H9 (cell line): ENCODE measurements at regions not wholly inside any gene's neighbourhood (a gene's known extent, or its start where the extent isn't known, plus 50 kb on each side); places are given as distances from the start of the nearest gene placed in this dataset.

Source experiments
- DNase-seq: peaks from one replicate; pipeline ENCODE4 v3.0.0-alpha.2; 2017
- H2AFZ ChIP-seq: one replicate; pipeline ENCODE4 v1.6.1; 2013; ENCODE audit warnings: mild to moderate bottlenecking, low read length, control low read depth, moderate library complexity
- H2AK5ac ChIP-seq: 2 replicates; pipeline ENCODE4 v1.6.1; 2013; ENCODE audit warnings: low read length, control low read depth, mixed read lengths; ENCODE audit not compliant: insufficient read length
- H2BK120ac ChIP-seq: one replicate; pipeline ENCODE4 v1.6.1; 2013; ENCODE audit warnings: low read depth, mild to moderate bottlenecking, low read length, control low read depth, inconsistent platforms; ENCODE audit not compliant: poor library complexity, severe bottlenecking
- H2BK12ac ChIP-seq: 2 replicates; pipeline ENCODE4 v1.6.1; 2013; ENCODE audit warnings: low read length, control low read depth, mixed read lengths, low read depth; ENCODE audit not compliant: insufficient read length
- H2BK15ac ChIP-seq: 2 replicates; pipeline ENCODE4 v1.6.1; 2013; ENCODE audit warnings: low read depth, low read length, control low read depth
- H2BK20ac ChIP-seq: one replicate; pipeline ENCODE4 v1.6.1; 2013; ENCODE audit warnings: low read depth, mild to moderate bottlenecking, low read length, control low read depth, inconsistent platforms; ENCODE audit not compliant: poor library complexity, severe bottlenecking
- H2BK5ac ChIP-seq: 2 replicates; pipeline ENCODE4 v1.6.1; 2013; ENCODE audit warnings: low read length, control low read depth, mixed read lengths; ENCODE audit not compliant: insufficient read length
- H3K14ac ChIP-seq: 2 replicates; pipeline ENCODE4 v1.6.1; 2013; ENCODE audit warnings: low read length, control low read depth; ENCODE audit not compliant: insufficient read depth
- H3K18ac ChIP-seq: 2 replicates; pipeline ENCODE4 v1.6.1; 2013; ENCODE audit warnings: low read depth, mild to moderate bottlenecking, mixed read lengths, low read length, control low read depth; ENCODE audit not compliant: insufficient read length
- H3K23ac ChIP-seq: 2 replicates; pipeline ENCODE4 v1.6.1; 2013; ENCODE audit warnings: low read length, control low read depth, mixed read lengths, low read depth; ENCODE audit not compliant: insufficient read length
- H3K23me2 ChIP-seq: 2 replicates; pipeline ENCODE4 v1.6.1; 2013; ENCODE audit warnings: low read depth, mild to moderate bottlenecking, mixed read lengths, low read length, control low read depth; ENCODE audit not compliant: insufficient read length, poor library complexity, severe bottlenecking
- H3K27ac ChIP-seq: 2 replicates; pipeline ENCODE4 v1.5.1; 2013; ENCODE audit warnings: low read length, control low read depth, mixed read lengths, low read depth; ENCODE audit not compliant: insufficient read length
- H3K27me3 ChIP-seq: 2 replicates; pipeline ENCODE4 v1.6.1; 2013; ENCODE audit warnings: low read length, control low read depth, inconsistent platforms; ENCODE audit not compliant: insufficient read depth
- H3K4ac ChIP-seq: 2 replicates; pipeline ENCODE4 v1.6.1; 2013; ENCODE audit warnings: low read depth, mild to moderate bottlenecking, control low read depth, inconsistent platforms, low read length, moderate library complexity
- H3K4me1 ChIP-seq: 2 replicates; pipeline ENCODE4 v1.6.1; 2013; ENCODE audit warnings: low read length, control low read depth, inconsistent platforms; ENCODE audit not compliant: insufficient read depth
- H3K4me2 ChIP-seq: 2 replicates; pipeline ENCODE4 v1.6.1; 2013; ENCODE audit warnings: low read length, control low read depth, mixed read lengths; ENCODE audit not compliant: insufficient read length, insufficient read depth
- H3K56ac ChIP-seq: 2 replicates; pipeline ENCODE4 v1.6.1; 2013; ENCODE audit warnings: low read depth, mild to moderate bottlenecking, mixed read lengths, low read length, control low read depth; ENCODE audit not compliant: insufficient read length
- H3K79me1 ChIP-seq: 2 replicates; pipeline ENCODE4 v1.6.1; 2013; ENCODE audit warnings: low read depth, mild to moderate bottlenecking, moderate library complexity, low read length, control low read depth, inconsistent platforms; ENCODE audit not compliant: insufficient read depth, poor library complexity, severe bottlenecking
- H3K79me2 ChIP-seq: 2 replicates; pipeline ENCODE4 v1.6.1; 2013; ENCODE audit warnings: low read length, control low read depth, inconsistent platforms; ENCODE audit not compliant: insufficient read depth
- H3K9ac ChIP-seq: 2 replicates; pipeline ENCODE4 v1.6.1; 2013; ENCODE audit warnings: low read length, control low read depth, mixed read lengths; ENCODE audit not compliant: insufficient read length; ENCODE audit errors: extremely low read depth
- H3K9me3 ChIP-seq: one replicate; pipeline ENCODE4 v1.6.1; 2013; ENCODE audit warnings: low read depth, low read length, inconsistent platforms; ENCODE audit not compliant: control insufficient read depth
- H3T11ph ChIP-seq: one replicate; pipeline ENCODE4 v1.6.1; 2013; ENCODE audit warnings: mild to moderate bottlenecking, low read length, control low read depth, inconsistent platforms
- H4K20me1 ChIP-seq: one replicate; pipeline ENCODE4 v1.6.1; 2013; ENCODE audit not compliant: control insufficient read depth, insufficient read length, insufficient read depth
- H4K5ac ChIP-seq: 2 replicates; pipeline ENCODE4 v1.6.1; 2013; ENCODE audit warnings: low read depth, mild to moderate bottlenecking, mixed read lengths, low read length, control low read depth; ENCODE audit not compliant: insufficient read length
- H4K8ac ChIP-seq: replicated peaks from 2 replicates; pipeline ENCODE4 v1.6.1; 2013; ENCODE audit warnings: low read length, control low read depth, mixed read lengths, low read depth; ENCODE audit not compliant: insufficient read length
- H4K91ac ChIP-seq: 2 replicates; pipeline ENCODE4 v1.6.1; 2013; ENCODE audit warnings: low read depth, mild to moderate bottlenecking, moderate library complexity, mixed read lengths, low read length, control low read depth; ENCODE audit not compliant: insufficient read length
- H3K27ac Mint-ChIP-seq, 3 experiments: 2 replicates in 2 of 3; 3 replicates in 1 of 3; pipeline ENCODE4 v1.8.0; 2020 to 2021; ENCODE audit warnings: mixed read lengths in 3 of 3, mild to moderate bottlenecking in 1 of 3, moderate library complexity in 1 of 3
- H3K27me3 Mint-ChIP-seq: 2 replicates; pipeline ENCODE4 v1.8.0; 2021; ENCODE audit warnings: low read depth, mild to moderate bottlenecking, moderate library complexity, mixed read lengths
- H3K36me3 Mint-ChIP-seq, 3 experiments: 2 replicates in 2 of 3; 3 replicates in 1 of 3; pipeline ENCODE4 v1.8.0; 2020 to 2021; ENCODE audit warnings: low read depth in 3 of 3, mixed read lengths in 3 of 3; ENCODE audit not compliant: insufficient read depth in 1 of 3
- H3K4me1 Mint-ChIP-seq, 2 experiments: 2 replicates each; pipeline ENCODE4 v1.8.0; 2020; ENCODE audit warnings: mixed read lengths in 2 of 2
- H3K4me3 Mint-ChIP-seq, 2 experiments: 2 replicates in 1 of 2; 3 replicates in 1 of 2; pipeline ENCODE4 v1.8.0; 2020 to 2021; ENCODE audit warnings: mild to moderate bottlenecking in 2 of 2, mixed read lengths in 2 of 2, moderate library complexity in 1 of 2
- H3K9me3 Mint-ChIP-seq, 2 experiments: 2 replicates in 1 of 2; 3 replicates in 1 of 2; pipeline ENCODE4 v1.8.0; 2020; ENCODE audit warnings: mild to moderate bottlenecking in 2 of 2, mixed read lengths in 2 of 2, moderate library complexity in 1 of 2
- WGBS: extraction: QIAGEN DNeasy Blood & Tissue Kit; methylation state at CpG from one replicate; pipeline ENCODE4 v1.1.7; 2013; ENCODE audit warnings: missing lambda C conversion rate, low lambda C conversion rate, mixed read lengths; ENCODE audit not compliant: insufficient read length; ENCODE audit errors: extremely low coverage; 5-methylcytosine and 5-hydroxymethylcytosine counted together
- TF ChIP-seq, protein P1 (sequence below): fragments of 200-600 bp; sonication (generic); conservative IDR thresholded peaks from 3 replicates; pipeline ENCODE4 v1.8.0; 2021; ENCODE audit warnings: antibody characterized with exemption, mild to moderate bottlenecking

DNA sequence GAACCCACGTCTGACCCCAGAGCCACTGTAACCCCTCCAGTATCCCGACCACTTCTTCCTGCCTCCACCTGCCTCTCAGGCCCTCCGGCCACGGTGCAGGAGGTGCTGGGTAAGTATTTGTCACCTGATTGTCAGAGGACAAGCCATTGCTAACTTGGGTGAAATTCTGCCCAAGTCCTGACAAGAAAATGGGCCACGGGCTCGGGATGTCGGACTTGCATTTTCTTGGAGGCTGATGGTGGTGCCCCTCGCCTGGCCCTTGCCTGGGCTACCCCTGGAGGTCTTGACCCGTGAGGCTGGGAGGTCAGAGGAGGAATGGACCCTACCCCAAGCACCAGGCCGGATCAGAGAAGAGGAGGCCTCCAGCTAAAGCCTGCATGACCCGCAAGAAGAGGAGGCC lies 149.7 kb upstream of the COL5A1 start:
- H3K4me1 ChIP-seq: no peaks in the 10 kb centered on the region
- H3K23ac ChIP-seq: no peak overlapping the region
- no peak overlapping the region for H2BK12ac ChIP-seq
- no peak overlapping the region for H2BK15ac ChIP-seq
- no peak overlapping the region for H2AK5ac ChIP-seq
- H3K79me2 ChIP-seq: no peaks in the 10 kb centered on the region
- no peak overlapping the region for H4K91ac ChIP-seq
- H3K9ac ChIP-seq: no peak overlapping the region
- H4K5ac ChIP-seq: no peak overlapping the region
- Mint-ChIP-seq H3K9me3 (peaks cover 0 to 3% of the 10 kb centered on the region in 2 experiments; a peak in 1 of 5 replicates), H3K4me3 (no peak overlapping the region), H3K36me3 (no peaks in the 10 kb centered on the region), H3K27ac (no peak overlapping the region), H3K27me3 (no peaks in the 10 kb centered on the region; the same call in 1 of the 2 replicates), H3K4me1 (peaks cover 7 to 17% of the 10 kb centered on the region in 2 experiments; a peak in 3 of 4 replicates)
- H3K56ac ChIP-seq: no peak overlapping the region
- no peak overlapping the region for H3K4ac ChIP-seq
- no peak for DNase-seq
- no peak overlapping the region for H2BK5ac ChIP-seq
- H3K27ac ChIP-seq: no peak overlapping the region
- H2BK120ac ChIP-seq: no peak overlapping the region
- no peak overlapping the region for H4K8ac ChIP-seq
- no peaks in the 10 kb centered on the region for H4K20me1 ChIP-seq
- H3K9me3 ChIP-seq: no peaks in the 10 kb centered on the region
- WGBS: no CpG with 5 or more reads among the region's 11 CpGs
- H3K23me2 ChIP-seq: no peaks in the 10 kb centered on the region
- no peak overlapping the region for H3K18ac ChIP-seq
- no peak overlapping the region for H2AFZ ChIP-seq
- no peak overlapping the region for H3K4me2 ChIP-seq
- H3K14ac ChIP-seq: no peak overlapping the region
- no peaks in the 10 kb centered on the region for H3K27me3 ChIP-seq
- TF ChIP-seq, protein P1, sequence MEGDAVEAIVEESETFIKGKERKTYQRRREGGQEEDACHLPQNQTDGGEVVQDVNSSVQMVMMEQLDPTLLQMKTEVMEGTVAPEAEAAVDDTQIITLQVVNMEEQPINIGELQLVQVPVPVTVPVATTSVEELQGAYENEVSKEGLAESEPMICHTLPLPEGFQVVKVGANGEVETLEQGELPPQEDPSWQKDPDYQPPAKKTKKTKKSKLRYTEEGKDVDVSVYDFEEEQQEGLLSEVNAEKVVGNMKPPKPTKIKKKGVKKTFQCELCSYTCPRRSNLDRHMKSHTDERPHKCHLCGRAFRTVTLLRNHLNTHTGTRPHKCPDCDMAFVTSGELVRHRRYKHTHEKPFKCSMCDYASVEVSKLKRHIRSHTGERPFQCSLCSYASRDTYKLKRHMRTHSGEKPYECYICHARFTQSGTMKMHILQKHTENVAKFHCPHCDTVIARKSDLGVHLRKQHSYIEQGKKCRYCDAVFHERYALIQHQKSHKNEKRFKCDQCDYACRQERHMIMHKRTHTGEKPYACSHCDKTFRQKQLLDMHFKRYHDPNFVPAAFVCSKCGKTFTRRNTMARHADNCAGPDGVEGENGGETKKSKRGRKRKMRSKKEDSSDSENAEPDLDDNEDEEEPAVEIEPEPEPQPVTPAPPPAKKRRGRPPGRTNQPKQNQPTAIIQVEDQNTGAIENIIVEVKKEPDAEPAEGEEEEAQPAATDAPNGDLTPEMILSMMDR: no peak
- no peaks in the 10 kb centered on the region for H3K79me1 ChIP-seq
- no peak overlapping the region for H2BK20ac ChIP-seq
- H3T11ph ChIP-seq: no peak overlapping the region
